HuH-7 (cell line): ENCODE measurements at regions not wholly inside any gene's neighbourhood (a gene's known extent, or its start where the extent isn't known, plus 50 kb on each side); places are given as distances from the start of the nearest gene placed in this dataset.

ENCODE experiments used
- DNase-seq: peaks from one replicate; pipeline ENCODE4 v3.0.0; 2011; ENCODE audit warnings: low spot score

DNA sequence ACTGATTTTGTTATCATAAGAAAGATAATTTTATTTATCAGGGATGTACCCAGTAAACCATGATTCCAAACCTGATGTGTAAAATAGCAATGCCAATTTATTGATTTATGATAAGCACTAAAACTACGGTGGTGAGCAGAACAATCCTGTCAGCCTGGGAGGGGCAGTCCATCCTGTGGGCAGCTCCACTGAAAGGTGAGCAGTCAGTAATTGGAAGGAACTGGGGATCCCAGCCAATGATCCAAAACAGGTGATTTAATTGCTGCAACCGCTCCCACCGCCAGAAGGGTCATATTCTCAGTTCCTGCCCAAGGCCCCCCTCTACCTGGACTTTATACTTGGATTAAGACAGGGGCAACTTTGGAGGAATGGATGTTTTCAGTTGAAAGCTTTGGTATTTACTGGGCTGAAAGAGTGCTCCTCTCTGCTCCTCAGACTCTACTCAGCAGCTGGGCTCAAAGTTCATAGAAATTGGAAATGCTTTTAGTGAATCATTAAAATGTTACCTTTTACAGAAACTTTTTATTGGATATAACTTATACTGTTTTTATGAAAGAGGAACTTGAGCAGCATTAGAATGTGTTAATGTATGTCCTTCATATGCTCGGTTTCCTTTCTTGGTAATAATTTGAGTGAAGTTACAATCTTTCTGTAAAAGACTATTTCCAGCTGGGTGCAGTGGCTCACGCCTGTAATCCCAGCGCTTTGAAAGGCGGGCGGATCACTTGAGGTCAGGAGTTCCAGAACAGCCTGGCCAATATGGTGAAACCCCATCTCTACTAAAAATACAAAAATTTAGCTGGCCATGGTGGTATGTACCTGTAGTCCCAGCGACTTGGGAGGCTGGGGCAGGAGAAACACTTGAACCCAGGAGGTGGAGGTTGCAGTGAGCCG lies 198.6 kb upstream of the IL12A start:
- DNase-seq: no peak

DNA sequence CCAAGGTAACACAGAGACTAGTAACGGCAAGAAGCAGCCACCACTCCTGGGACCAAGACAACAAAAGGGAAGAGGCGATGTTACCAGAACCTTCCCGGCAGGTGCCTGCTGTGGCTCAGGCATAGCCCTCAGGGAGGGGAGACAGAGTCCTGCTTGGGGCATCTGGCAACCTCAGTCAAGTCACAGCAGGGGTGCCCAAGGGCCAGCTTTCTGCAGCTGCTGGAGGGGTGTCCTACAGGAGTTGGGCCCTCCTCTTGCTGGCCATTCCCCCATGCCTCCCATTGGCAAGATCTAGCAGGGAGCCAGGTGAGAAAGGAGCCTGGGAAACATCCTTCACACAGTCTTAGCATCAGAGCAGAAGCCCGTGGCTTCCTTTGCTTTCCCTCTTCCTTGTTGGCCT lies 197.3 kb upstream of the IL12A start:
- no peak for DNase-seq

DNA sequence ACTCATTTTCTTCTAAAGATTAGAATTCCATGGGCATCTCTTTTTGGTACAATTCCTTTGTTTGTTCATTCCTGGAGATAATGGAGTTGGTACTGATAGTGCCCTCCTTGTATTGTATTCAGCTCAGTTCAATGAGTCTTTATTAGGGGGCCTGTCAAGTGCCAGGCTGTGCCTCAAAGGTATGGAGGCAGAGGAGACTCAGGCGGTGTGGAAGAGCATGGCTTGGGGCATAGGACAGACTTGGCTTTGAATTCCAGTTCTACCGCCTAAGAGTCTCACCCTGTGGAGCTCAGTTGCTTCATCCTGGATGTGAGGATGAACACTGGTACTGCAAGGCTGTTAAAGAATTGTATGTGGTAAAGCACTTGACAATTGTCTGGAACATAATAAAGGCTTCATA lies 196.6 kb upstream of the IL12A start:
- no peak for DNase-seq

DNA sequence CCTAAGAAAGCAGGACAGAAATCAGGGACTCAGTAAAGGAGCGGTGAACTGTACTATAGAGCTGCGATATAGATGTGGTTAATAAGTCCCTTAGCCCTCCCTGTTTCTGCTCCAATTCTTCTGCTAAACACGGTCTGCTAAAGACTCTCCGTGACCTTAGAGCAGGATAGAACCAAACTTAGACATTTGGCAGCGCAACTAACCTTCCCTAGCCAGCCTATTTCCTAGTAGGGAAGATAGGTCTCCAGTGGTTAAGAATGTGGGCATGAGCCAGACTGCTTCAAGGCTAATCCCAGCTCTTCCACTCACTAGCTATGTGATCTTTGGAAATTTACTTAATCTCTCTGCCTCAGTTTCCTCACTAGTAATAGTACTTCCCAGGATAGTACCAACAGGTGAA lies 193.6 kb upstream of the IL12A start:
- DNase-seq: no peak

DNA sequence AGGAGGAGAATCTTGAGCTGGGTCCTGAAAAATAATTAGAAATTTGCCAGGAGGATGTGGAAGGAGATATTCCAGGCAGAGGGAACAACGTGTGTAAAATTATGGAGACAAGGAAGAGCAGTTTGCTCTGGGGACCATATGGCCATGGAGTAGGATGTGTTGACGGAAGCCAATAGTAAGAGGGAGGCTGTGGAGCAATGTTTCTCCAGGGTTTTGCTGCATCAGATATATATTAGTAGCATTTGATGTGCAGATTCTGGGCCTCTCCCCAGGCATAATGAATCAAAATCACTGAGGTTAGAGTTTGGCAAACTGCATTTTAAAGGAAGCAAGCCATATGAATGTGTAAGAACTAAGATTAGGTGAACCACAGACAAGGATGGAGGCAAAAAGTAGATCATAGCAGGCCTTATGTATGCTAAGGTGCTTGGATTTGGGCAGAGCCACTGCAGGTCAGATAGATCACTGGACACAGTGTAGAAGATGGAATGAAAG lies 192.9 kb upstream of the IL12A start:
- no peak for DNase-seq

DNA sequence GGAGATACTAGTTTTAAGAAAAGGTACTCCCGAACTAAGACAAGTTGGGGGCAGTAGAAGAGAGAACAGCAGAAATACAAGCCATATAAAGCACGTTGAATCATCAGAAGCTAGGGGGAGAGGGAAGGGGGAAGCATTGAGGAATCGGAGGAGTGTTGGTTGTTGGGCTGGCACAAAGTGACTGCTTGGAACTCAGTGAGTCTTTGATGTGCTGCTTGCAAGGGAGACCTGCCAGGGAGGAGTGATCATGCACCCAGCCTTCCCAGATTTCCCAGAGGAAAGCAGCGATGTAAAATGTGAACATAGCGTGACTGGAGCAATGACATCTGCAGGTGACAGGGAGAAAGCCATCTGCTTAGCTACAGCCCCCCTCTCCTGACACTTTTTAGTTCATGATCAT lies 192.4 kb upstream of the IL12A start:
- DNase-seq: no peak

DNA sequence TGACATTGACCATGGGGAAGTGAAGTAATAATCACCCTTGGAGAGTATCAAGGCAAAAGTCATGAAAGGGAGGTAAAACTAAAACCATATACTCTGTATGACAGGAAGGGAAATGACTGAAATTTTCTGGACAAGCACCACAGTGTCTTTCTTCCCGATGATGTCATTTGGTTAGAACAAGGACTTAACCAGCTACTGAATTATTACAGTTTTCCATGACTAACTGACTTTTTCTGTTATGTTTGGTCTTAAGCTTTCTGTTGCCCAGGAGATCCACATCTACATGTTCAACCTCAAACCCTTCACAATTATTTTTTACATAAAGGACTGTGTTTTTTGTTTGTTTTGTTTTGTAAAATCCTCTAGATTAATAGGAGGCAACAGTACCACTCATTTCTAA lies 191.9 kb upstream of the IL12A start:
- no peak for DNase-seq

DNA sequence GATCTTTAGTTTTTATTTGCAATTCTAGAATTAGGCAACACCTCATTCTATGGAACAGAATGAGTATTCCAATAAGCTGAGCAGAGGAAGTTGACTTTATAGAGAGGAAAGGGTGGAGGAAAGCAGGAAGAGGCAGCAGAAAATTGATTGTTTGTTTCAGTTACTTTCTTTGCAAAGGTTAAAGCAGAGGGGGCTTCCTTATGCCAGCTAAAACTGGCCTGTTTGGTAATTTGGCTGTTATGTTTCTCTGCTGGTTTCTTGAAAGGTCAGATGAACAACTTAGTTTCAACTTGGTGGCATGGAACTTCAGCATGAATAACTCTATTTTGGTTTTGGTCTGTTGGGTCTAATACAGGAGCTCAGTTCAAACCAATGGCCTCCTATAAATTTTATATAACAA lies 190.9 kb upstream of the IL12A start:
- no peak for DNase-seq

DNA sequence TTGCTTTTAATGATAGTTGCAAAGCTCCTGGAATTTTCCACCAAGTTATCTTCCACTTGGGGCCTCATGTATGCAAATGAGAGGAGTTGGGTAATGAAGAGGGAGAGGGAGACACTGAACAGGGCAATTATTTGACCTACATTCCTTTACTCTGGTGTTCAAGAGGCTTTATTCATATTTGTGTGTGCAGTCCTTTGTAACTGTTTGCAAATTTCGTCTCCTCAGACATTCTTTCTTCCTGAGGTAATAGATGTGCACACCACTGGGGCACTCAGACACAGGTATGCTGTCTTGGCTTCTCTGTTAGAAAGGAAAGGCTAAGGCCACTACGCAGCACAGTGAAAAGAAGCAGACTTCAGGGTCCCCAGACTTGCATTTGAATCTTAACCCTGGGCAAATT lies 189.7 kb upstream of the IL12A start:
- DNase-seq: no peak

DNA sequence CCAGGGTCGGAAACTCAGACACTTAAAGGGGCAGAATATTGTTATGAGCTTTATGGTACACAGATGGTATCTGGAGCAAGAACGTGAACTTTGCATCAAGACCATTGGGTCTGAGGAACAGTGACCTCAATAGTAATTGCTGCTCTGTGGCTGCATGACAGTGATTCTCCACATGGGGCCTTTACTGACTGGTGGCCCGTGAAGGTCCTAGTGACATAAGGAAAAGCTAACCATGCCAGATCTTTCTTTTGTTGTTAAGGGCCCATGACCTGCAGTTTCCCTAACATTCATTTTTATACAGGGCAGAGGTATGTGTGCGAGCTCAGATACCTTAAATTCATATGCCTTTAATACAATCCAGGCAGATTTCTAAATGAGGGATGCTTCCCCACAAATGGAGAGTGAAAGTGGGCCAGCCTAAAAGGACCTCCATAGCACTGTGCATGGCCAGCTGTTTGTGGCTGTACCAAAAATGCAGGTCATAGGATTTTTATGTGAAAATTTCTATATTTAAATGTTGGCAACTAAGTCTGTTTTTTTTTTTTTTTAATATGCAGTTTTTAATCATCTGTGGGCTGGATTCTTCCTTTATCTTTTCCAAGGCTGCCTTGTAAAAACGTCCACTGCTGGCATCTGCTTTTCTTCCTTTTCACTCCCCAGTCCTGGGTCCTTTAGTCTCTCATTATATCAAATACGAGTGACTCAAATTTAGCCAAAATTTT lies 188.0 kb upstream of the IL12A start:
- DNase-seq: no peak

DNA sequence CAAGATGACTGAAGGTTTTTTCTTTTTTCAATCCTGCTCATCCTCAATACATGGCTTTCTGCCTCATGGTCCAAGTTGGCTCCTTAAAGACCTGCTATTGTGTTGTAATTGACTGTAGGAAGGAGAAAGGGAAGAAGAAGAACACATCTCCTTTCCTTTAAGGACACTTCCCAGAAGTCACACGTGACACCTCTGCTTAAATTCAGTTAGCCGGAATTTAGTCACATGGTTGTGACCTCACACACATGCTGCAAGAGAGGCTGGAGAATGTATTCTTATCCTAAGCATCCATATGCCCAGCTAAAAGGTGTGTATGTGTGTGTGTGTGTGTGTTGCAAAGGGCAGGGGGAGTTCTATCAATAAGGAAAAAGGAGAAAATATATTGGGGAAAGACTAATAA lies 185.8 kb upstream of the IL12A start:
- DNase-seq: no peak

DNA sequence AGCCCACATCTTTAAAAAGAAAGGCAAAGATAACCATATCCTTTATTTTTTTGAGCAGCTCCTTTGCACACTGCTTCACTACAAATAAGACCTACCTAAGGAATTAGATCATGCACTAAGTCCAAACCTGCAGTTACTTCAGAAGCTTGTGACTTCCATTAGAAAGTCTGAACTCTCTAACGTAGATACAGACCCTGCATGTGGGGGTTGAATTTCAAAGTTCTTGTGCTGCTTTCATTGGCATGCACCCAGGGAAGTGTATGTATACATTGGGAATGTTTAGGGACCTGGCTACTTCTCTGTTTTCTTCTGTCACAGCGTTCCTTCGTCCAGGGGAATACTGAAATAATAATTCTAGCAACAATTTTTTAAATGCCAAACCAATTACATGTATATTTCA lies 185.2 kb upstream of the IL12A start:
- no peak for DNase-seq

DNA sequence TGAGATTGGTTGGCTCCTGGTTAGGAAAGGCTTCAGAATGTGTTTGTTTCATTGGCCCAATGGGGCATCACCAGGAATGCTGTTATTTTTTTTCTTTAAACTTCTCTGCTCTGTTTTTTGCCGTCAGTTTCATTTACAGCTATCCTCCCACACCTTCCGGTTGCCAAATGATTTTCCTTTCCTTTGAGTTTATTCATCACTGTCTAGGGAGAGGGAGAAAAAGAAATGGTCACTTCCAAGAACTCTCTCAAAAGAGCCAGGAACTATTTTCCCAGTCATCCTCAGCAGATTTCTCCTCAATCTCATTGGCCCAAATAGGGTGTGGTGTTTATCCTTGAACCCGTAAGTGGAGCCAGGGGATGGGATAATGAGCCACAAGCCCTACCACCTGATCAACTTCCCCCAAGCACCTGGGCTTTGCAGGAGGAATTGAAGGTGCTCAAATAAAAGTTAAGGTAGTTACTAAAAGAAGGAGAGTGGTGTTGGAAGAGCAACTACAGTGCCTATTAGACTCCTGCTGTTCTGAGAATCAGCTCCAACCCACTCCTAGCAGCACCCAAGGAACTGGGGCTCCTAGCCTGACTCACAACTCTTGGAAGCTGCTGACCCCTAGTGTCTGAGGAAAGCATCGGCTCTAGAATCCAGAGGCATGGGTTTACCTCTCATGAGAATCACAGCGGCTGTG lies 183.8 kb upstream of the IL12A start:
- peak; percentile 34 for DNase-seq

DNA sequence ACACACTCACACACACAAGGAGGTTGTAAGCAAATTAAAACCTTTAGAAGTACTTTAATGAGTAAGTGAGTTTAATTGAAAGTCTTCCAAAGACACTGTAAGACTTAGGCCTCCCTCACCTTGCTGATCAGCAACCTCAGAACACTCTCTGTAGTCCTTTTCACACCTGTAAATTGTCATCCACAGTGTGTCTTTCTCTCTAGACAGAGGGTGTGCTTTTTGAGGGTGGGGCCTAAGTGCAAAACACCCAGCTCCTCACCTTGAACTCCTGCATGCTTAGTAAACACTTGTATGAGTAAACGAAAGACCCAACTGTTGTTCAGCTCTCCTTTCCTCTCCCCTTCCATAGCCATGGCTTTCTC lies 183.2 kb upstream of the IL12A start:
- DNase-seq: no peak

DNA sequence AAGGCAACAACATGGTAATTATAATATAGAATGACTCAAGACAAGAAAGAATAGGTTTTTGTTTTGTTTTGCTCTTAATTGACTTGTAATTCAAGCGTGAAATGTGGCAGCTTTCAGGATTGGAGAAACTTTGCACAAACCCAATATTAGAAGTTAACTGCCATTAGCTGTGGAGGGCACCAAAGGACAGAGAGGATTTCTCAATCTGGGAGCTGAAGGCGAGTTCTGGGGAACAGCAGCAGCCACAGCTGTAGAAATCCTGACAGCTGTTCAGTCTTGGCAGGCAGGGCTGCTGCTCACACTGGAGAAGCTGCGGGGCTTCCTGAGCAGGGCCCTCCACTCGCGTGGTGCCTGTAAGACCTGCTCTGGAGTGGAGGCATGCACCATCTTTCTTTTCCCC lies 182.2 kb upstream of the IL12A start:
- DNase-seq: no peak

DNA sequence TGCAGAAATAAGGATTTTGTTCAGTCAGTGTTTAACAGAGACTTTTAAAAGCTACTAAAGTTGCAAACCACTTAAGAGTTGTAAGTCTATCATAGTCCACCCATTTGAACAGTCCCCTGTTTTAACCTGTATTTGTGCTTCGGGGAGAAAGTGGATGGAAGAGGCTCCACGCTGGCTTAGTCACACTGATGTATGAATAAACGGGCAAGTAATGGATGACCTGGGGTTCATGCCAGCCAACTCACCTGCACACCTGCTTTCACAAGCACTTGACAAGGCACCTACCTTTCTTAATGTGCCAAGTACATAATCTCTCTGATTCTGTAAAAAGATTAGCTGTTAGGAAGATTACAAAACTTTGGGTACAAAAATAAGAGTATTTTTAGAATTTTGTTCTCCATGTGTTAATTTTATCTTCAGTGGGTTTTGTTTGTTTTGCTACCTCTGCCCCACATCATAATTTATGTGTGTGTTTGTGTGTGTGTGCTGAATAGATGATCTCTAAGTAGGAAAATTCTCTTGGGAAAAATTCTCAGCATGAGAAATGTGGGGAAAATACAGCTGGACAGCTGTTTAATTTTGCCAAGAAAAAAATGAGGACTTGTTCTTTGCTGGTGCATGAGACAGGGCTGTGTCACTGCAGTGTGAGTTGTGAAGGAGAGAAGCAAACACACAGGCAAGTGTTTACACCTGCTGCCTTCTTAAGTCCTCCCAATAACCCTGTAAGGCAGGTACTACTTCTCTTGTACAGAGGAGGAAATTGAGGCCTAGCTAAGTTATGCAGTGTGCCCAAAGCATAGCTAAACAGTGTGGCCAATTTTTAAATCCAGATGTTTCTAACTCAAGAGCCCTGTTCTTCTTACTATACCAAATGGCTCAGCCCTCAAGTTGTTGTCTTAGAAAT lies 181.2 kb upstream of the IL12A start:
- no peak for DNase-seq

DNA sequence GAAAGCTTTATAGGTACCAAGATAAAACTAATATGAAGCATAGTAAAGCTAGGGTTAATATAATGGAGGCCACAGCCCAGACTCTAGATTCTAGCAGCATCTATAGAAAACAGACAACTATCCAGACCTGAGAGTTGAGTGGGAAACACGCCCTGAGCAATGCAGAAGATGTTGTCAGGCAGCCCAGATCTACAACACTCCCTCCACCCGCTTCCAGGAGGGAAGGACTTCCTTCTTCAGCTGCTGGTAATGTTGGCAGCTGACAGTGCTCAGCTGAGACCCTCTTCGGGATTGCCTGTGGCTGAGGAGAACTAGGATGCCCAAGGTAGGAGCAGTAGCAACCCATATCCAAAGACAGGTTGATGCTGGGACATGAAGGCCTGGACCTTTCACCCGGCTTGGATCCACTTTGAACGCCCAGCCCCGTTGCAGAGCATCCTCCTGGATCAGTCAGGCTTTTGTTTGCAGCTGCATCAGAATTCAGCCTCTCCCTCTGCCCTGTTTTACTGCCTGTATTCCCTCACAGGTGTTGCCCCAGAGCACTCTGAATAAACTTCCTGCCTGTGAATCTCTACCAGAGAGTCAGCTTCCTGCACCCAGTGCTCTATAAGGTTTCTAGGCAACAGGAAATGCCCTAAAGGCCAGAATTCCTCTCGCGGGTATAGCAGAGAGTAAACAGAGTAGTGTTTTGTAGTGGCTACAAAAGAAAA lies 174.7 kb upstream of the IL12A start:
- DNase-seq: peak; percentile 30

DNA sequence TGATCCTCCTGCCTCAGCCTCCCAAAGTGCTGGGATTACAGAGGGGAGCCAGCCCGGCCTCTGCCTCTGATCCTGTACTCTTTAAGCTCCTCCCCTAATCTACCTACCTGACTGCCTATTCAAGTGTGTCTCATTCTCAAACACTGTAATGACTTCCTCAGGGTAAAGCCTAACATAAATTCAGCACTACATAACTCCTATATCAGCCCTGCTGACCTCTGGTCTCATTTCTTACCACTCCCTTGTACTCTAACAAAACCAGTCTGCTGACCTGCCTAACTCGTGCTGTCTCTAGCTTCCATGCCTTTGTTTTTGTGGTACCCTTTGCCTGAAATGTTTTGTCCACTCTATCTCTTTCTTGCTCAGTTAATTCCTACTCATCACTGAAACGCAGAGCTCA lies 172.1 kb upstream of the IL12A start:
- DNase-seq: no peak

DNA sequence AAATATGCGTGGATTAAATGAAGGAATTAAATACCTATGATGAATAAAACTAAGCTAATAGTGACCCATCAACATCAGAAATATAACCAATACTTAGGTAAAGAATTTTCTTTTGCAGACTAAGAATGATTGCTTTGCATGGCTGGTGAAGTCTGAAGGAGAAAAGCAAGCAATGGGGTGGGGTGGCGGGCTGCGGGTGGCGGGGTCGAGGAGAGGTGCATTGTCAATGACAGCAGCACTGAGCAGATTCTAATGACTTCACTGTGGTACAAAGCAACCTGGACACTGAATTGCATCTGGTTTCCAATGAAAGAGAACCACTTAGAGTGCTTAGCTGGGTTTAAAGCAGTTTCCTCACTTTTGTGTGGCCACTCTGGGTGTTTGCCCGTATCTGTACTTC lies 171.5 kb upstream of the IL12A start:
- DNase-seq: no peak

DNA sequence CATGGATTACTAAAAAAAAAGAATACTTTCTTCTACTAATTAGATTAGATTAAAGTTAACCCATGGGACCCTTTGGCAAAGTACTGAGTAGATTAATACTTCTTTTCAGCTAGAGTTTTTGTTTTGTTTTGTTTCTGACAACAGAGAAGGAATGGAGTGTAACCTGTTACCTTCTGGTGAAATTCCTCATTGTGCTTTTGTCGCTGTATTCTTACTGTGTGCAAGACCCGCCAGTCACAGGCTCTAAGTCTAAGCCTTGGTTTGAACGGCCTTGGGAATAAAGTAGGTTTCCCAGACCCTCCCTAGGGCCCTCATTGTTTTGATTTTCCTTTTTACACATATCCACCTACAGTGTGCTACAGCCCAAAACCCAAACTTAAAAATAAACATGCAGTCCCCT lies 171.1 kb upstream of the IL12A start:
- no peak for DNase-seq

DNA sequence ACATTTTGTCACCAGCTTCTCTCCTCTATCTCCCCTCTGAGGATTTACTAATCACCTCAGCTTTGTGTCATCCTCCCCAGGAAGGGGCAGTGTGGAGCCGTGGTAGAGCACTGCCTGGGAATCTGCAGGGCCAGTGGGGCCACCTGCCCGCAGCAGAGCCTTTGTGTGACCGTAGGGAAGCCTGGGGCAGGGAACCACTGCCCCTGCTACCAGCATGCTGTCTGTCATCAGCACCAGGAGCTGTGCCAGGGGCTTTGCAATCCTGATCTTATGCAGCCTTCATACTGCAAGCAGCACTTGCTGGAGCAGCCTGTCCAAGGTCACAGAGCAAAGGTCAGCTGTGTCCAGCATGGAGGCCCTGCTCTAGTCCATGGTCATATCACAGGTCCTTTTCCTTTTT lies 170.2 kb upstream of the IL12A start:
- DNase-seq: no peak
